ENCODE measurements at regions not wholly inside any gene's neighbourhood (a gene's known extent, or its start where the extent isn't known, plus 50 kb on each side); places are given as distances from the start of the nearest gene placed in this dataset.

GRCh38 chr1:29807689-29808088, 571.4 kb downstream of the PTPRU start:
- no peak for TF ChIP-seq CTCF (IDR thresholded peaks at IDR 0.05 in 8 of 11, conservative IDR thresholded peaks at IDR 0.05 in 3 of 11)
- TF ChIP-seq POLR2A (IDR thresholded peaks at IDR 0.05), result no peak
- TF ChIP-seq POLR2AphosphoS5 (IDR thresholded peaks at IDR 0.05), result no peak

All from spleen (tissue), 7 donors.